MM.1S (cell line): ENCODE measurements at regions not wholly inside any gene's neighbourhood (a gene's known extent, or its start where the extent isn't known, plus 50 kb on each side); places are given as distances from the start of the nearest gene placed in this dataset.
"Not testable (repeated sequence)": the region's sequence is repeated elsewhere in the genome, so short reads cannot be mapped to it uniquely, and the experiment has no call there.

Experiments used
- DNase-seq: peaks from one replicate; pipeline ENCODE4 v3.0.0-alpha.2; 2015
- H2AFZ ChIP-seq: fragments of 300-600 bp; sonication (generic); 2 replicates; pipeline ENCODE4 v1.6.0; 2016; ENCODE audit warnings: antibody characterized with exemption, low read length
- H3F3A ChIP-seq: fragments of 300-600 bp; sonication (generic); 2 replicates; pipeline ENCODE4 v1.6.1; 2016; ENCODE audit warnings: mild to moderate bottlenecking, antibody characterized with exemption, low read length, moderate library complexity, mixed read lengths; ENCODE audit not compliant: insufficient read depth
- H3K27ac ChIP-seq: fragments of 300-600 bp; sonication (generic); 2 replicates; pipeline ENCODE4 v1.5.1; 2016; ENCODE audit warnings: mild to moderate bottlenecking, low read length
- H3K27me3 ChIP-seq: fragments of 300-600 bp; sonication (generic); replicated peaks from 2 replicates; pipeline ENCODE4 v1.6.0; 2016; ENCODE audit warnings: low read length; ENCODE audit not compliant: insufficient read depth
- H3K36me3 ChIP-seq: fragments of 300-600 bp; sonication (generic); replicated peaks from 2 replicates; pipeline ENCODE4 v1.6.1; 2016; ENCODE audit warnings: mild to moderate bottlenecking, low read length, mixed read lengths; ENCODE audit not compliant: insufficient read depth
- H3K4me1 ChIP-seq: fragments of 300-600 bp; sonication (generic); 2 replicates; pipeline ENCODE4 v1.6.1; 2016; ENCODE audit warnings: low read length, mixed read lengths
- H3K4me2 ChIP-seq: fragments of 300-600 bp; sonication (generic); 2 replicates; pipeline ENCODE4 v1.6.0; 2016; ENCODE audit warnings: low read depth, low read length
- H3K4me3 ChIP-seq: fragments of 300-600 bp; sonication (generic); 2 replicates; pipeline ENCODE4 v1.5.1; 2016; ENCODE audit warnings: low read length, mixed read lengths
- H3K79me2 ChIP-seq: fragments of 300-600 bp; sonication (generic); 2 replicates; pipeline ENCODE4 v1.6.1; 2016; ENCODE audit warnings: mixed run types, low read length, mixed read lengths
- H3K9ac ChIP-seq: fragments of 300-600 bp; sonication (generic); 2 replicates; pipeline ENCODE4 v1.6.1; 2016; ENCODE audit warnings: low read length, mixed read lengths
- H3K9me2 ChIP-seq: fragments of 300-600 bp; sonication (generic); replicated peaks from 2 replicates; pipeline ENCODE4 v1.6.1; 2016; ENCODE audit warnings: mild to moderate bottlenecking, low read length, mixed read lengths; ENCODE audit not compliant: insufficient read depth
- H3K9me3 ChIP-seq: fragments of 300-600 bp; sonication (generic); replicated peaks from 2 replicates; pipeline ENCODE4 v1.6.1; 2016; ENCODE audit warnings: mild to moderate bottlenecking, low read length, mixed read lengths; ENCODE audit not compliant: insufficient read depth
- H4K20me1 ChIP-seq: fragments of 300-600 bp; sonication (generic); 2 replicates; pipeline ENCODE4 v1.6.1; 2016; ENCODE audit warnings: mild to moderate bottlenecking, low read length, moderate library complexity, mixed read lengths; ENCODE audit not compliant: insufficient read depth
- EZH2 ChIP-seq: fragments of 300-600 bp; sonication (generic); optimal IDR thresholded peaks from 2 replicates; pipeline ENCODE3; 2017; ENCODE audit warnings: low read depth, mild to moderate bottlenecking, antibody characterized with exemption, low read length, mixed read lengths
- EZH2phosphoT487 ChIP-seq: fragments of 300-600 bp; sonication (generic); IDR thresholded peaks from 2 replicates; pipeline ENCODE4 v1.6.1; 2018; ENCODE audit warnings: antibody characterized with exemption, low read length
- TF ChIP-seq, protein P1 (sequence below): fragments of 300-600 bp; sonication (generic); IDR thresholded peaks from 2 replicates; pipeline ENCODE4 v1.5.1; 2016; ENCODE audit warnings: antibody characterized with exemption, low read length, mixed read lengths

DNA sequence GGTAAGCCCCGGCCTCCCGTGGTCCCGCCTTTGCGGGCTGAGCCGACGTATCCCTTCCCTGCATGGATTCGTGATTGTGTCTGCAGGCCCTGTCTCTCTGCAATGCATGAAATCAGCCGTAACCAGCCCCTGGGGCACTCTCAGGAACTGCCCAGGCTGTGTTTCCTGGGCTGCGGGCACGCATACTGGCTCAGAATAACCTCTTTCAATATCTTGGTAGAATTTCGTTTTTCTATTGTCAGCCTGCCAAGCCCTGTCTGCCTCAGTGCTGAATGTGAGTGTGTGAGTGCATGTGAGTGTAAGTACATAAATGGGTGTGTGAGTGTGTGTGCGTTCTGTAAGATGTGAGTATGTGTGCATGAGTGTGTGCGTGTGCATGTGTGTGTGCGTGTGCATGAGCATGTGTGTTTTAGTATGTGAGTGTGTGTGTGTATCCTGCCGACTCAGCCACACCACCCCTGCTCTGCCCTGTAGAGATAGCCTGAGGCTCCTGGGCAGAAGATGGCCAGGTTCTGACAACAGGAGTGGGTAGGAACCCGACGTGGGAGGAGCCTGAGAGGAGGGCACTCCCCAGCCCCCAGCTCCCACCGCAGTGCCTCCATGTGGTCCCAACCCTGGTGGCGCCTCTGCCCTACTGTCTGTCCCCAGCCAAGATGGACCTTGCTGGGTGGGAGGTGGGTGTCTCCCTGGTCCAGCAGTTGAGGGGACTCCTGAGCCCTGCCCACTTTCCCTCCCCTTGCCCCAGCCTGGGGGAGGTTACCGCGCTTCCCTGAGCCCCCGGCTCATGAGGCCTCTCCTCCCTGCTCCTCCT is 268.8 kb downstream of the ADGRD1 start:
- Histone ChIP-seq H3K27ac (no peak overlapping the region), H3K4me3 (no peak overlapping the region), H2AFZ (no peak overlapping the region), H3K9me2 (no peaks in the 10 kb centered on the region), H3K9me3 (no peaks in the 10 kb centered on the region), H3K27me3 (peaks cover 12% of the 10 kb centered on the region; the same call in 1 of the 2 replicates), H3F3A (no peaks in the 10 kb centered on the region), H3K36me3 (no peaks in the 10 kb centered on the region), H3K9ac (no peak overlapping the region), H3K79me2 (no peaks in the 10 kb centered on the region), H3K4me1 (no peaks in the 10 kb centered on the region), H4K20me1 (no peaks in the 10 kb centered on the region), H3K4me2 (no peak overlapping the region)
- DNase-seq: no peak
- TF ChIP-seq EZH2 (no peak), EZH2phosphoT487 (no peak)
- TF ChIP-seq, protein P1, sequence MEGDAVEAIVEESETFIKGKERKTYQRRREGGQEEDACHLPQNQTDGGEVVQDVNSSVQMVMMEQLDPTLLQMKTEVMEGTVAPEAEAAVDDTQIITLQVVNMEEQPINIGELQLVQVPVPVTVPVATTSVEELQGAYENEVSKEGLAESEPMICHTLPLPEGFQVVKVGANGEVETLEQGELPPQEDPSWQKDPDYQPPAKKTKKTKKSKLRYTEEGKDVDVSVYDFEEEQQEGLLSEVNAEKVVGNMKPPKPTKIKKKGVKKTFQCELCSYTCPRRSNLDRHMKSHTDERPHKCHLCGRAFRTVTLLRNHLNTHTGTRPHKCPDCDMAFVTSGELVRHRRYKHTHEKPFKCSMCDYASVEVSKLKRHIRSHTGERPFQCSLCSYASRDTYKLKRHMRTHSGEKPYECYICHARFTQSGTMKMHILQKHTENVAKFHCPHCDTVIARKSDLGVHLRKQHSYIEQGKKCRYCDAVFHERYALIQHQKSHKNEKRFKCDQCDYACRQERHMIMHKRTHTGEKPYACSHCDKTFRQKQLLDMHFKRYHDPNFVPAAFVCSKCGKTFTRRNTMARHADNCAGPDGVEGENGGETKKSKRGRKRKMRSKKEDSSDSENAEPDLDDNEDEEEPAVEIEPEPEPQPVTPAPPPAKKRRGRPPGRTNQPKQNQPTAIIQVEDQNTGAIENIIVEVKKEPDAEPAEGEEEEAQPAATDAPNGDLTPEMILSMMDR: no peak

DNA sequence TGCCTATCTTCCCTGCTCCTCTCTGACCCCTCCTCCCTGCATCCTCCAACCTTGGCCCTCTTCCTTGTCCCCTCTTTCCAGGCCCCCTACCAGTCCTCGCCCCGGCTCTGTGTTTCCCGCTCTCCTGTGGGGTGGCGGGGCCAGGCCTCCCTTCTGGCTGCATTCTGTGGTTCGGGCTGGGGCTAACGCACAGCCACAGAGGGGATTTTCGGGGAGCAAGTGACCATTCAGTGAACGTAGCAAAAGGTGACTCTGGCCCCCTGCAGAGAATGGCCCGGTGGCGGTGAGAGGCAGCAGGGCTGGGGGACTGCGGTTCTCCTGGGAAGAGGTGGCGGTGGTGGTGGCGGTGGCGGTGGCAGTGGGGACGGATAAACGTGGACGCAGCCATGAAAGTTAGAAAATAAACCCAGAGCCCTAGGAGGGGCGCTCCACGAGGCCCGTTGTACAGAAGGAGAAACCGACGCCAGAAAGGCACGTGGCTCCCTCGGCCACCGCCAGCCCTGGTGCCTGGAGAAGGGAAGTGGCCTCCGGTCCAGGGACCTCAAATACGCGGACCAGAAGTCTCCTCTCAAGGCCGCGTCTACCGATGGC is 269.6 kb downstream of the ADGRD1 start:
- Histone ChIP-seq H3K9me2 (no peaks in the 10 kb centered on the region), H3K4me2 (no peak overlapping the region), H3K4me3 (no peak overlapping the region), H3K9ac (no peak overlapping the region), H3K27me3 (peaks cover 5% of the 10 kb centered on the region; the same call in 1 of the 2 replicates), H3F3A (no peaks in the 10 kb centered on the region), H3K9me3 (no peaks in the 10 kb centered on the region), H4K20me1 (no peaks in the 10 kb centered on the region), H3K27ac (no peak overlapping the region), H3K36me3 (no peaks in the 10 kb centered on the region), H2AFZ (no peak overlapping the region), H3K79me2 (no peaks in the 10 kb centered on the region), H3K4me1 (no peaks in the 10 kb centered on the region)
- DNase-seq: no peak
- TF ChIP-seq EZH2phosphoT487 (no peak), EZH2 (no peak)
- TF ChIP-seq, protein P1: no peak

DNA sequence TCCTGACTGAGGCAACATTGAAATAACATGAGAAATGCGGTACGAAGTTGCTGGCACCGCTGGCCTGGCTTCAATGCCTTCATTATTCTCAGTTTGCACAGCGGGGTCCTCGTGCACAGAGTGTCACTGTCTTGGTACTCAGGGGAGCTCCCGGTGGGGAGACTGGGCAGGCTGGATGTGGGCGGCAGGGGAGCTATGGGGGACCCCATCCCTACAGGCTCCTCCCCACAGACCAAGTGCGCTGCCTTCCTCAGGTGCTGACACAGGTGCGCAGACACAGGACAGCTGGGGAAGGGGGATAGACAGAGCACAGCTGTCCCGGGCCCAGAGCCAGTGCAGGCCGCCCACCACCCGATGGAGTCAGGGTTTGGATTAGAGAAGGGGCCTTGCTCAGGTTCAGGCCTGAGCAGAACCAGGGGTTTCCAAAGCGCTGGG is 270.1 kb downstream of the ADGRD1 start:
- TF ChIP-seq EZH2phosphoT487 (no peak), EZH2 (no peak)
- TF ChIP-seq, protein P1: no peak
- H3K4me1 ChIP-seq: no peaks in the 10 kb centered on the region
- no peaks in the 10 kb centered on the region for H3K9me3 ChIP-seq
- no peaks in the 10 kb centered on the region for H3K36me3 ChIP-seq
- no peaks in the 10 kb centered on the region for H3K27me3 ChIP-seq
- no peak for DNase-seq
- no peak overlapping the region for H3K27ac ChIP-seq
- H3F3A ChIP-seq: no peaks in the 10 kb centered on the region
- no peak overlapping the region for H3K9ac ChIP-seq
- no peak overlapping the region for H3K4me3 ChIP-seq
- no peaks in the 10 kb centered on the region for H4K20me1 ChIP-seq
- no peak overlapping the region for H3K4me2 ChIP-seq
- no peaks in the 10 kb centered on the region for H3K79me2 ChIP-seq
- H2AFZ ChIP-seq: no peak overlapping the region
- no peaks in the 10 kb centered on the region for H3K9me2 ChIP-seq

DNA sequence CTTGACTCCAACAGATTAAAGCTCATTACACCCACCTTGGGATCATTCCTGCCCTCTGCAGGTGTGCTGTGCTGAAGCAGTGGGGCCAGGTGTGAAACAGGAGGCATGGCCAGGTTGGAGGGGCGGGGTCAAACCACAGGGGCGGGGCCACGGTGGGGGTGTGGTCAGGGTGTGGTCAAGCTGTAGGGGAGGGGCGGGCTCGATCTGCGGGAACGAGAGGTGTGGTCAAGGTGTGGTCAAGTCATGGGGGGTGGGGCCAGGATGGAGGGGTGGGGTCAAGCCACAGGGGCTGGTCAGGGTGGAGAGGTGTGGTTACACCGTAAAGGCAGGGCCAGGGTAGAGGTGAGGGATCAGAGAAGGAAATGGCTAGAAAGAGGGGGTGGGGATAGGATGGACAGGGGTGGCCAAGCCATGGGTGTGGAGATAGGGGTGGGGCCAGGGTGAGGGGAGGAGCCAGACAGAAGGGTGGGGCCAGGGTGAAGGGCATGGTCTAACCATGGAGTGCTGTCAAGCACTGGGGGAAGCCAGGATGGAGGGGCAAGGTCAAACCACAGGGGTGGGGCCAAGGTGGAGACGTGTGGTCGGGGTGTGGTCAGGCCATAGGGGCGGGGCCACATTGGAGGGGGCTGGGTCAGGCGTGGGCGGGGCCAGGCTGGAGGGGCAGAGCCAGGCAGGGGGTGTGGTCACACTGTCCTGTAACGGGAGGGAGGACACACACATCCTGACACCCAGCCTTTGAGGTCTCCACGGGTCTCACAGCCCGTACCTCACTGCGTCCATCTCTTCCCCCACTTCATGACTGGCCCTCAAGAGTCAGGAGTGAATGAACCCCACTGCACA is 270.7 kb downstream of the ADGRD1 start:
- H3K9me3 ChIP-seq, H3K4me2 ChIP-seq, H4K20me1 ChIP-seq, H3K4me3 ChIP-seq, H3K27ac ChIP-seq, H3K79me2 ChIP-seq, H3K36me3 ChIP-seq, DNase-seq, H2AFZ ChIP-seq, H3K9ac ChIP-seq, H3F3A ChIP-seq, H3K9me2 ChIP-seq, H3K4me1 ChIP-seq, H3K27me3 ChIP-seq: not testable (repeated sequence)

DNA sequence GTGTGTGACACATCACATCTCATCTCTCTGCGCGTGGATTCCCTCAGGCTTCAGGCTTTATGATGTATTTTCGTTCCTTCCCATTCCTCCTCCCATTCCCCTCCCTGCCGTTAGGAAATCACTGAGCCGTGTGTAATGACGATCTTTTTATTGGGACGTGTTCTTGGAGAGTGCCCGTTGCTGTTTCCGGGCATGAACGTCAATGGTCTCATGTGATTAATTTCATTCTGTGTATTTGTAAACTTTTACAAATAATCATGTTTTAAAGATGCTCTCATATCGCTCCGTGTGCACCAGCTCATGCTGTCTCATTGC is 271.3 kb downstream of the ADGRD1 start:
- not testable (repeated sequence) for H3K79me2 ChIP-seq, H3K9me2 ChIP-seq, H2AFZ ChIP-seq, H3K9ac ChIP-seq, H3K27me3 ChIP-seq, H3F3A ChIP-seq, H4K20me1 ChIP-seq, H3K36me3 ChIP-seq, H3K27ac ChIP-seq, H3K9me3 ChIP-seq, H3K4me3 ChIP-seq, H3K4me1 ChIP-seq, DNase-seq, H3K4me2 ChIP-seq
